ENCODE measurements at regions not wholly inside any gene's neighbourhood (a gene's known extent, or its start where the extent isn't known, plus 50 kb on each side); places are given as distances from the start of the nearest gene placed in this dataset.

DNA sequence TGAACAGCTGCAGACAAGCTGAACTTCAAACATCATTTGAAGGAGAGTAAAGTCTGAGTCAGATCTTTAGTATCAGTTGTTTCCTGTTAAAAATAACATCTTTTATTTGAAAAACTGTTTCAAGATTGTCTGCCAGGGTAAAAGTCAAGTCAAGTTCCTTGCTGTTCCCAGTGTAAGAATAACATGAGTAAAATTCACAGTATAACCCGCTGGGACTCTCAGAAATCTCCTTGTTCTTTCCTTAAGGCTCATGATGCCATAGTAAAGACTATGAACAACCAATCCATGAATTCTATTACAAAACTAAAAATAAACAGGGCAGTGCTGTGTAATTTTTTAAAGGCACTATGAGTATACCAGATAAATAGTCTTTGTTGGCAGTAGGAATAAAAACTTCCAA is 112.9 kb downstream of the IRS2 start:
- TF ChIP-seq EZH2 (IDR thresholded peaks at IDR 0.05; ENCODE audit: borderline replicate concordance, low read length) = no peak
- TF ChIP-seq, protein P1, sequence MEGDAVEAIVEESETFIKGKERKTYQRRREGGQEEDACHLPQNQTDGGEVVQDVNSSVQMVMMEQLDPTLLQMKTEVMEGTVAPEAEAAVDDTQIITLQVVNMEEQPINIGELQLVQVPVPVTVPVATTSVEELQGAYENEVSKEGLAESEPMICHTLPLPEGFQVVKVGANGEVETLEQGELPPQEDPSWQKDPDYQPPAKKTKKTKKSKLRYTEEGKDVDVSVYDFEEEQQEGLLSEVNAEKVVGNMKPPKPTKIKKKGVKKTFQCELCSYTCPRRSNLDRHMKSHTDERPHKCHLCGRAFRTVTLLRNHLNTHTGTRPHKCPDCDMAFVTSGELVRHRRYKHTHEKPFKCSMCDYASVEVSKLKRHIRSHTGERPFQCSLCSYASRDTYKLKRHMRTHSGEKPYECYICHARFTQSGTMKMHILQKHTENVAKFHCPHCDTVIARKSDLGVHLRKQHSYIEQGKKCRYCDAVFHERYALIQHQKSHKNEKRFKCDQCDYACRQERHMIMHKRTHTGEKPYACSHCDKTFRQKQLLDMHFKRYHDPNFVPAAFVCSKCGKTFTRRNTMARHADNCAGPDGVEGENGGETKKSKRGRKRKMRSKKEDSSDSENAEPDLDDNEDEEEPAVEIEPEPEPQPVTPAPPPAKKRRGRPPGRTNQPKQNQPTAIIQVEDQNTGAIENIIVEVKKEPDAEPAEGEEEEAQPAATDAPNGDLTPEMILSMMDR (conservative IDR thresholded peaks at IDR 0.05 in 1 of 2, IDR thresholded peaks at IDR 0.05 in 1 of 2; ENCODE audit: extremely low read depth in 1 of 2, insufficient read depth in 1 of 2, low read depth in 1 of 2, low read length in 2 of 2) = no peak

Measured in mammary epithelial cell (primary cell).